Esophagus muscularis mucosa (tissue), 4 donors: ENCODE measurements at regions not wholly inside any gene's neighbourhood (a gene's known extent, or its start where the extent isn't known, plus 50 kb on each side); places are given as distances from the start of the nearest gene placed in this dataset.

ENCODE experiments used
- DNase-seq: peaks from one replicate; pipeline ENCODE4 v3.0.0-alpha.2; 2017; ENCODE audit errors: extremely low spot score
- H3K27ac ChIP-seq, 4 donors: fragments of 200-600 bp; sonication (generic); replicated peaks in 1 of 4; 1 replicate in 3 of 4; 2 replicates in 1 of 4; pipeline ENCODE4 v1.5.1; 2016 to 2019; ENCODE audit warnings: mild to moderate bottlenecking in 1 of 4
- H3K27me3 ChIP-seq, 4 donors: fragments of 200-600 bp; sonication (generic); one replicate each; pipeline versions ENCODE4 v1.5.1 to v1.6.0; 2016 to 2019
- H3K36me3 ChIP-seq, 4 donors: fragments of 200-600 bp; sonication (generic); one replicate each; pipeline ENCODE4 v1.5.1; 2016 to 2019
- H3K4me1 ChIP-seq, 4 donors: fragments of 200-600 bp; sonication (generic); one replicate each; pipeline ENCODE4 v1.5.1; 2016 to 2019
- H3K4me3 ChIP-seq, 4 donors: fragments of 200-600 bp; sonication (generic); 1 replicate in 2 of 4; 2 replicates in 2 of 4; pipeline ENCODE4 v1.5.1; 2016 to 2019; ENCODE audit warnings: mild to moderate bottlenecking in 4 of 4, moderate library complexity in 1 of 4
- H3K9me3 ChIP-seq, 4 donors: fragments of 200-600 bp; sonication (generic); 1 replicate in 3 of 4; 2 replicates in 1 of 4; pipeline ENCODE4 v1.5.1; 2016 to 2019
- EP300 ChIP-seq: sonication (generic); formaldehyde crosslinking; IDR thresholded peaks from one replicate; pipeline ENCODE4 v1.6.1; 2017; ENCODE audit warnings: antibody characterized with exemption
- POLR2A ChIP-seq: fragments of 450-650 bp; IDR thresholded peaks from one replicate; pipeline ENCODE4 v1.6.1; 2017; ENCODE audit warnings: antibody characterized with exemption, moderate library complexity, mild to moderate bottlenecking, low read depth
- POLR2AphosphoS5 ChIP-seq, 2 donors: sonication (generic); formaldehyde crosslinking; IDR thresholded peaks; one replicate each; pipeline ENCODE4 v1.6.1; 2017; ENCODE audit warnings: antibody characterized with exemption in 2 of 2
- WGBS: methylation state at CpG from one replicate; pipeline ENCODE4 v1.1.5; 2018; 5-methylcytosine and 5-hydroxymethylcytosine counted together
- intact Hi-C: fragments of 100-400 bp; cut with DNase I; formaldehyde crosslinking; loops from one replicate; pipeline ENCODE4 v1.15.1; 2023
- TF ChIP-seq, protein P1 (sequence below), 3 experiments: fragments of 200-600 bp in 2 of 3; fragments of 450-650 bp in 1 of 3; sonication (generic) in 2 of 3; IDR thresholded peaks; one replicate each; pipeline ENCODE4 v1.5.1; 2017 to 2019; ENCODE audit warnings: antibody characterized with exemption in 3 of 3, mild to moderate bottlenecking in 2 of 3, moderate library complexity in 1 of 3

- Histone ChIP-seq H3K4me1 (no peaks in the 10 kb centered on the region), H3K4me3 (no peak overlapping the region), H3K27me3 (no peaks in the 10 kb centered on the region), H3K27ac (no peak overlapping the region), H3K36me3 (no peaks in the 10 kb centered on the region), H3K9me3 (no peaks in the 10 kb centered on the region)
- 78% methylated on average over 5 of the region's 5 CpGs for WGBS
- no peak for DNase-seq
- intact Hi-C loops, result no loop called here
- TF ChIP-seq POLR2AphosphoS5 (IDR thresholded peaks at IDR 0.05) (no peak), POLR2A (no peak)
- TF ChIP-seq, protein P1, sequence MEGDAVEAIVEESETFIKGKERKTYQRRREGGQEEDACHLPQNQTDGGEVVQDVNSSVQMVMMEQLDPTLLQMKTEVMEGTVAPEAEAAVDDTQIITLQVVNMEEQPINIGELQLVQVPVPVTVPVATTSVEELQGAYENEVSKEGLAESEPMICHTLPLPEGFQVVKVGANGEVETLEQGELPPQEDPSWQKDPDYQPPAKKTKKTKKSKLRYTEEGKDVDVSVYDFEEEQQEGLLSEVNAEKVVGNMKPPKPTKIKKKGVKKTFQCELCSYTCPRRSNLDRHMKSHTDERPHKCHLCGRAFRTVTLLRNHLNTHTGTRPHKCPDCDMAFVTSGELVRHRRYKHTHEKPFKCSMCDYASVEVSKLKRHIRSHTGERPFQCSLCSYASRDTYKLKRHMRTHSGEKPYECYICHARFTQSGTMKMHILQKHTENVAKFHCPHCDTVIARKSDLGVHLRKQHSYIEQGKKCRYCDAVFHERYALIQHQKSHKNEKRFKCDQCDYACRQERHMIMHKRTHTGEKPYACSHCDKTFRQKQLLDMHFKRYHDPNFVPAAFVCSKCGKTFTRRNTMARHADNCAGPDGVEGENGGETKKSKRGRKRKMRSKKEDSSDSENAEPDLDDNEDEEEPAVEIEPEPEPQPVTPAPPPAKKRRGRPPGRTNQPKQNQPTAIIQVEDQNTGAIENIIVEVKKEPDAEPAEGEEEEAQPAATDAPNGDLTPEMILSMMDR (IDR thresholded peaks at IDR 0.05), result no peak
Observed at GRCh38 chr10:8628351-8628750, 573.9 kb downstream of the GATA3 start.

- Histone ChIP-seq H3K27ac (no peak overlapping the region), H3K36me3 (no peaks in the 10 kb centered on the region), H3K4me1 (peaks cover 0 to 5% (median 2%) of the 10 kb centered on the region in 4 donors), H3K4me3 (no peak overlapping the region), H3K9me3 (no peaks in the 10 kb centered on the region), H3K27me3 (no peaks in the 10 kb centered on the region)
- WGBS, result 100% methylated on average over 1 of the region's 1 CpG
- no peak for TF ChIP-seq POLR2A
- no peak for TF ChIP-seq POLR2AphosphoS5 (IDR thresholded peaks at IDR 0.05)
- TF ChIP-seq, protein P1 (IDR thresholded peaks at IDR 0.05), result no peak
- TF ChIP-seq EP300, result no peak
- DNase-seq, result no peak
- intact Hi-C loops, result no loop called here
Observed at GRCh38 chr10:8633909-8634308, 579.4 kb downstream of the GATA3 start.

DNA sequence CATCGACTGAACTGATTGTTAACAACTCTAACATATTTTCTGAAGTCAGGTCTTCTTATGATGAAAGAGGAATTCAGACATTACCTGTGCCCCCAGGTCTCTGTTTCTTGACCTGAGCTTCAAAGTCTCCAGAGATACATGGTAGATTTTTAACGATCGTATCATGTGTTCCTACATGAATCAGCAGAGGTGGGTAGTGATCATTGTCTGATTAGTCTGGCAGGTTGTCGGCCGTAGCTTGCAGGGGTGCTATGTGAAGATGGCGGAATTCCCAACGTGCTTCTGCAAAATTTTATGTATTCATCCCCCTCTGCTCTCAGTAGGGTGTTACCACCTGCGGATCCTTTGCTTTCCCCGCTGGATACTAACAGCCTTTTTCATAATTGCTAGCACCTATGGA lies 581.9 kb downstream of the GATA3 start:
- no peaks in the 10 kb centered on the region for H3K36me3 ChIP-seq
- 93% methylated on average over 9 of the region's 9 CpGs for WGBS
- H3K27ac ChIP-seq, result no peak overlapping the region
- H3K9me3 ChIP-seq, result no peaks in the 10 kb centered on the region
- H3K4me1 ChIP-seq, result peaks cover 0 to 10% (median 7%) of the 10 kb centered on the region in 4 donors
- DNase-seq, result no peak
- intact Hi-C loops, result no loop called here
- TF ChIP-seq POLR2A (no peak), POLR2AphosphoS5 (IDR thresholded peaks at IDR 0.05) (no peak), EP300 (no peak)
- TF ChIP-seq, protein P1 (IDR thresholded peaks at IDR 0.05), result no peak
- no peaks in the 10 kb centered on the region for H3K27me3 ChIP-seq
- H3K4me3 ChIP-seq, result no peak overlapping the region

DNA sequence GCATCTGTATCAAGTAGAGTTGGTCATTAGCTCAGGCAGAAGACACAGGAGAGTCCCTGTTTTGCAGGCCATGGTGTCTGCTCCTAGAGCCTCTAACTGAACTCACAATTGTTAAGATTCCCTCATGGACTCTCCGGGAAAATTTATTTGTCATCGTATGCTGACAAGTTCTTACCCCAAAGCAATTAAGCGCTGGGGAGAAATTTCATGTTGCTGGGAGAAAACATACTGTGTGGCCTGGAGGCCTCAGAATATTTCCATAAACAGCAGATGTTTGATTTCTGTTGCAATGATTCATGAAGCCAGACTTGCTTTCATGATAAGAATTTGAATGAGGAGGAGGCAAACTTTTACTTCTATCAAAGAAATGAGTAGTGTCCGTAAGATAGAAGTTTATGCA lies 583.2 kb downstream of the GATA3 start:
- peaks cover 0 to 10% (median 7%) of the 10 kb centered on the region in 4 donors for H3K4me1 ChIP-seq
- WGBS, result 72% methylated on average over 4 of the region's 4 CpGs

More for the DNA sequence above, 583.2 kb downstream of the GATA3 start:
- intact Hi-C loops, result no loop called here
- DNase-seq, result no peak
- H3K36me3 ChIP-seq, result no peaks in the 10 kb centered on the region
- TF ChIP-seq EP300 (no peak), POLR2AphosphoS5 (IDR thresholded peaks at IDR 0.05) (no peak)
- TF ChIP-seq, protein P1 (IDR thresholded peaks at IDR 0.05), result no peak
- H3K9me3 ChIP-seq, result no peaks in the 10 kb centered on the region
- no peak overlapping the region for H3K4me3 ChIP-seq
- H3K27ac ChIP-seq, result no peak overlapping the region
- H3K27me3 ChIP-seq, result no peaks in the 10 kb centered on the region
